ENCODE measurements at regions not wholly inside any gene's neighbourhood (a gene's known extent, or its start where the extent isn't known, plus 50 kb on each side); places are given as distances from the start of the nearest gene placed in this dataset.

GRCh38 chr3:104521606-104522336 lies 844.9 kb upstream of the ALCAM start:
- no peaks in the 10 kb centered on the region for H3K36me3 ChIP-seq (ENCODE audit: insufficient read depth, insufficient read length, low read length)
- peaks cover 4% of the 10 kb centered on the region for H3K4me1 ChIP-seq (ENCODE audit: insufficient read depth, insufficient read length)
- H3K9me3 ChIP-seq (ENCODE audit: insufficient read depth, low read length): no peaks in the 10 kb centered on the region
- no peak overlapping the region for H3K9ac ChIP-seq (ENCODE audit: insufficient read length, low read depth)
- H3K27me3 ChIP-seq (ENCODE audit: insufficient read depth, insufficient read length): no peaks in the 10 kb centered on the region
- no peak overlapping the region for H3K4me3 ChIP-seq (ENCODE audit: insufficient read length, low read depth)
- TF ChIP-seq ZNF274 (IDR thresholded peaks at IDR 0.05; ENCODE audit: low read depth, low read length) (no peak), YY1 (IDR thresholded peaks at IDR 0.05; ENCODE audit: insufficient read depth, insufficient read length) (no peak), SUZ12 (IDR thresholded peaks at IDR 0.05; ENCODE audit: extremely low read depth, insufficient read depth, insufficient read length) (no peak)
- no peak for DNase-seq (ENCODE audit: low read depth, low spot score)

- Histone ChIP-seq H3K9me3 (ENCODE audit: insufficient read depth, low read length) (no peaks in the 10 kb centered on the region), H3K36me3 (ENCODE audit: insufficient read depth, insufficient read length, low read length) (no peaks in the 10 kb centered on the region), H3K4me3 (ENCODE audit: insufficient read length, low read depth) (no peak overlapping the region), H3K27me3 (ENCODE audit: insufficient read depth, insufficient read length) (no peaks in the 10 kb centered on the region), H3K4me1 (ENCODE audit: insufficient read depth, insufficient read length) (peaks cover 4% of the 10 kb centered on the region), H3K9ac (ENCODE audit: insufficient read length, low read depth) (no peak overlapping the region)
- TF ChIP-seq ZNF274 (IDR thresholded peaks at IDR 0.05; ENCODE audit: low read depth, low read length) (no peak), YY1 (IDR thresholded peaks at IDR 0.05; ENCODE audit: insufficient read depth, insufficient read length) (no peak)
- DNase-seq (ENCODE audit: low read depth, low spot score): no peak
These were observed 843.6 kb upstream of the ALCAM start for GRCh38 chr3:104523136-104523535.

- Histone ChIP-seq H3K36me3 (ENCODE audit: insufficient read depth, insufficient read length, low read length) (no peaks in the 10 kb centered on the region), H3K27me3 (ENCODE audit: insufficient read depth, insufficient read length) (no peaks in the 10 kb centered on the region), H3K9ac (ENCODE audit: insufficient read length, low read depth) (no peak overlapping the region), H3K4me1 (ENCODE audit: insufficient read depth, insufficient read length) (no peaks in the 10 kb centered on the region), H3K9me3 (ENCODE audit: insufficient read depth, low read length) (peaks cover under 1% of the 10 kb centered on the region; the same call in 1 of the 2 replicates), H3K4me3 (ENCODE audit: insufficient read length, low read depth) (no peak overlapping the region)
- no peak for DNase-seq (ENCODE audit: low read depth, low spot score)
- TF ChIP-seq YY1 (IDR thresholded peaks at IDR 0.05; ENCODE audit: insufficient read depth, insufficient read length): no peak
These were observed 839.8 kb upstream of the ALCAM start for GRCh38 chr3:104526901-104527401.

- Histone ChIP-seq H3K36me3 (ENCODE audit: insufficient read depth, insufficient read length, low read length) (no peaks in the 10 kb centered on the region), H3K9me3 (ENCODE audit: insufficient read depth, low read length) (peaks cover 8% of the 10 kb centered on the region; the same call in 1 of the 2 replicates), H3K4me1 (ENCODE audit: insufficient read depth, insufficient read length) (no peaks in the 10 kb centered on the region), H3K27me3 (ENCODE audit: insufficient read depth, insufficient read length) (no peaks in the 10 kb centered on the region), H3K4me3 (ENCODE audit: insufficient read length, low read depth) (no peak overlapping the region), H3K9ac (ENCODE audit: insufficient read length, low read depth) (no peak overlapping the region)
- TF ChIP-seq YY1 (IDR thresholded peaks at IDR 0.05; ENCODE audit: insufficient read depth, insufficient read length): no peak
- no peak for TF ChIP-seq SUZ12 (IDR thresholded peaks at IDR 0.05; ENCODE audit: extremely low read depth, insufficient read depth, insufficient read length)
- TF ChIP-seq ZNF274 (IDR thresholded peaks at IDR 0.05; ENCODE audit: low read depth, low read length): no peak
- no peak for DNase-seq (ENCODE audit: low read depth, low spot score)
These were observed 835.8 kb upstream of the ALCAM start for GRCh38 chr3:104530934-104531333.

GRCh38 chr3:104536715-104537114 lies 830.0 kb upstream of the ALCAM start:
- H3K9me3 ChIP-seq (ENCODE audit: insufficient read depth, low read length): peaks cover 8% of the 10 kb centered on the region; the same call in 1 of the 2 replicates
- no peak for TF ChIP-seq YY1 (IDR thresholded peaks at IDR 0.05; ENCODE audit: insufficient read depth, insufficient read length)
- TF ChIP-seq SUZ12 (IDR thresholded peaks at IDR 0.05; ENCODE audit: extremely low read depth, insufficient read depth, insufficient read length): no peak
- TF ChIP-seq ZNF274 (IDR thresholded peaks at IDR 0.05; ENCODE audit: low read depth, low read length): no peak
- H3K4me3 ChIP-seq (ENCODE audit: insufficient read length, low read depth): no peak overlapping the region
- H3K4me1 ChIP-seq (ENCODE audit: insufficient read depth, insufficient read length): no peaks in the 10 kb centered on the region
- H3K9ac ChIP-seq (ENCODE audit: insufficient read length, low read depth): no peak overlapping the region
- H3K27me3 ChIP-seq (ENCODE audit: insufficient read depth, insufficient read length): no peaks in the 10 kb centered on the region
- no peaks in the 10 kb centered on the region for H3K36me3 ChIP-seq (ENCODE audit: insufficient read depth, insufficient read length, low read length)
- DNase-seq (ENCODE audit: low read depth, low spot score): no peak

GRCh38 chr3:104537323-104537722 lies 829.4 kb upstream of the ALCAM start:
- H3K9ac ChIP-seq (ENCODE audit: insufficient read length, low read depth): no peak overlapping the region
- H3K36me3 ChIP-seq (ENCODE audit: insufficient read depth, insufficient read length, low read length): no peaks in the 10 kb centered on the region
- H3K4me3 ChIP-seq (ENCODE audit: insufficient read length, low read depth): no peak overlapping the region
- H3K9me3 ChIP-seq (ENCODE audit: insufficient read depth, low read length): 0 out of 2 replicates have a peak, but pooled peaks cover 3% of the 10 kb centered on the region
- no peak for TF ChIP-seq YY1 (IDR thresholded peaks at IDR 0.05; ENCODE audit: insufficient read depth, insufficient read length)
- no peak for TF ChIP-seq SUZ12 (IDR thresholded peaks at IDR 0.05; ENCODE audit: extremely low read depth, insufficient read depth, insufficient read length)
- no peak for TF ChIP-seq ZNF274 (IDR thresholded peaks at IDR 0.05; ENCODE audit: low read depth, low read length)
- no peak for DNase-seq (ENCODE audit: low read depth, low spot score)
- H3K27me3 ChIP-seq (ENCODE audit: insufficient read depth, insufficient read length): no peaks in the 10 kb centered on the region
- H3K4me1 ChIP-seq (ENCODE audit: insufficient read depth, insufficient read length): no peaks in the 10 kb centered on the region

- H3K4me3 ChIP-seq (ENCODE audit: insufficient read length, low read depth): no peak overlapping the region
- peaks cover 28% of the 10 kb centered on the region; the same call in 1 of the 2 replicates for H3K9me3 ChIP-seq (ENCODE audit: insufficient read depth, low read length)
- no peak for DNase-seq (ENCODE audit: low read depth, low spot score)
- no peaks in the 10 kb centered on the region for H3K27me3 ChIP-seq (ENCODE audit: insufficient read depth, insufficient read length)
- no peak overlapping the region for H3K9ac ChIP-seq (ENCODE audit: insufficient read length, low read depth)
- no peaks in the 10 kb centered on the region for H3K36me3 ChIP-seq (ENCODE audit: insufficient read depth, insufficient read length, low read length)
- TF ChIP-seq YY1 (IDR thresholded peaks at IDR 0.05; ENCODE audit: insufficient read depth, insufficient read length): no peak
- no peak for TF ChIP-seq ZNF274 (IDR thresholded peaks at IDR 0.05; ENCODE audit: low read depth, low read length)
- no peak for TF ChIP-seq SUZ12 (IDR thresholded peaks at IDR 0.05; ENCODE audit: extremely low read depth, insufficient read depth, insufficient read length)
- no peaks in the 10 kb centered on the region for H3K4me1 ChIP-seq (ENCODE audit: insufficient read depth, insufficient read length)
These were observed 820.4 kb upstream of the ALCAM start for GRCh38 chr3:104546301-104546700.
